Adipocyte (in vitro differentiated cells): ENCODE measurements at regions not wholly inside any gene's neighbourhood (a gene's known extent, or its start where the extent isn't known, plus 50 kb on each side); places are given as distances from the start of the nearest gene placed in this dataset.
"Not testable (repeated sequence)": the region's sequence is repeated elsewhere in the genome, so short reads cannot be mapped to it uniquely, and the experiment has no call there.

Experiments
- DNase-seq: peaks from one replicate; pipeline ENCODE4 v3.0.0-alpha.2; 2015; ENCODE audit warnings: low read depth
- H3K27me3 ChIP-seq: replicated peaks from 2 replicates; pipeline ENCODE4 v1.7.0; 2013; ENCODE audit warnings: mild to moderate bottlenecking, low read length, moderate library complexity; ENCODE audit not compliant: control insufficient read depth, insufficient read depth
- H3K36me3 ChIP-seq: 2 replicates; pipeline ENCODE4 v1.7.0; 2013; ENCODE audit warnings: low read length, mild to moderate bottlenecking, moderate library complexity; ENCODE audit not compliant: control insufficient read depth, insufficient read depth, severe bottlenecking
- H3K4me1 ChIP-seq: 2 replicates; pipeline ENCODE4 v1.7.0; 2013; ENCODE audit warnings: mild to moderate bottlenecking, low read length, moderate library complexity; ENCODE audit not compliant: control insufficient read depth, insufficient read depth
- H3K4me3 ChIP-seq: 2 replicates; pipeline ENCODE4 v1.7.0; 2013; ENCODE audit warnings: mild to moderate bottlenecking, low read length, moderate library complexity
- H3K9ac ChIP-seq: 2 replicates; pipeline ENCODE4 v1.7.0; 2013; ENCODE audit warnings: mild to moderate bottlenecking, low read length, moderate library complexity
- H3K9me3 ChIP-seq: 2 replicates; pipeline ENCODE4 v1.7.0; 2013; ENCODE audit warnings: mild to moderate bottlenecking, low read length, moderate library complexity; ENCODE audit not compliant: control insufficient read depth

GRCh38 chr4:123229286-123229685 lies 167.3 kb upstream of the SPRY1 start:
- Histone ChIP-seq H3K4me1 (peaks cover 32% of the 10 kb centered on the region), H3K9ac (no peak overlapping the region), H3K9me3 (no peaks in the 10 kb centered on the region), H3K4me3 (no peak overlapping the region), H3K27me3 (no peaks in the 10 kb centered on the region), H3K36me3 (no peaks in the 10 kb centered on the region)
- DNase-seq, result no peak

DNA sequence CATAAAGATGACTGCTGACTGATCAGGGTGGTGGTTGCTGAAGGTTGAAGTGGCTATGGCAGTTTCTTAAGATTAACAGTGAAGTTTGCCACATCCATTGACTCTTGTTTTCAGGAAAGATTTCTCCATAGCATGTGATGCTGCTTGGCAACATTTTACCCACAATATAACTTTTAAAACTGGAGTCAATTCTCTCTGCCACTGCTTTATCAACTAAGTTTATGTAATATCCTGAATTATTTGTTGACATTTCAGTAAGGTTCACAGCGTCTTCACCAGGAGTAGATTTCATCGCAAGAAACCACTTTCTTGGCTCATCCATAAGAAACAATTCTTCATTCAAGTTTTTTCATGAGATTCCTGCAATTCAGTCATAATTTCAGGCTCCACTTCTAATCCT lies 166.5 kb upstream of the SPRY1 start:
- Histone ChIP-seq H3K36me3 (no peaks in the 10 kb centered on the region), H3K4me3 (no peak overlapping the region), H3K9ac (no peak overlapping the region), H3K9me3 (no peaks in the 10 kb centered on the region), H3K27me3 (no peaks in the 10 kb centered on the region), H3K4me1 (peaks cover 33% of the 10 kb centered on the region)
- DNase-seq, result no peak

GRCh38 chr4:123232439-123232838 lies 164.2 kb upstream of the SPRY1 start:
- H3K9ac ChIP-seq, result no peak overlapping the region
- peak; percentile 67 for DNase-seq

GRCh38 chr4:123233136-123233768 lies 163.3 kb upstream of the SPRY1 start:
- Histone ChIP-seq H3K27me3 (no peaks in the 10 kb centered on the region), H3K4me1 (peaks cover 44% of the 10 kb centered on the region), H3K9me3 (no peaks in the 10 kb centered on the region), H3K36me3 (no peaks in the 10 kb centered on the region), H3K4me3 (no peak overlapping the region), H3K9ac (no peak overlapping the region)
- DNase-seq, result peak; percentile 6

More at GRCh38 chr4:123232439-123232838, 164.2 kb upstream of the SPRY1 start:
- Histone ChIP-seq H3K9me3 (no peaks in the 10 kb centered on the region), H3K4me3 (no peak overlapping the region), H3K27me3 (no peaks in the 10 kb centered on the region), H3K36me3 (no peaks in the 10 kb centered on the region), H3K4me1 (peaks cover 44% of the 10 kb centered on the region)

DNA sequence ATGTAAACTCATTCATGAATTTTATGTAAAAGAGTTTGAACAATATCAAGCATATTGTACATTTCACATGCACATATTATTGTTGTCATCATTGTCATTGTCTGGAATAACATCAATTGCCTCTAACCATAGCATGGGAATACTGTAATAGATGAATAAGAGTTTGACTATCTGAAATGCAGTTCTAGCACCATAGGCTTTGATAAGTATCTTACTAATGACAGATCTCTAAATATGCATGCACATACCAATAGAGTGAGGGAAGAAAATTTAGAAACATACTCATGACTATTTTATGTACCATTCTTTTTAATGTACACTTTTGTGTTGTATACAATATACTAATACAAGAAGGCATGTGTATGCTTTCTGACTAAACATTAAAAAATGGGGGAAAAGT lies 161.6 kb upstream of the SPRY1 start:
- DNase-seq, result peak; percentile 6
- H3K9me3 ChIP-seq, result no peaks in the 10 kb centered on the region
- H3K27me3 ChIP-seq, result no peaks in the 10 kb centered on the region
- H3K36me3 ChIP-seq, result no peaks in the 10 kb centered on the region
- H3K4me3 ChIP-seq, result no peak overlapping the region
- H3K9ac ChIP-seq, result no peak overlapping the region
- H3K4me1 ChIP-seq, result peaks cover 34% of the 10 kb centered on the region

DNA sequence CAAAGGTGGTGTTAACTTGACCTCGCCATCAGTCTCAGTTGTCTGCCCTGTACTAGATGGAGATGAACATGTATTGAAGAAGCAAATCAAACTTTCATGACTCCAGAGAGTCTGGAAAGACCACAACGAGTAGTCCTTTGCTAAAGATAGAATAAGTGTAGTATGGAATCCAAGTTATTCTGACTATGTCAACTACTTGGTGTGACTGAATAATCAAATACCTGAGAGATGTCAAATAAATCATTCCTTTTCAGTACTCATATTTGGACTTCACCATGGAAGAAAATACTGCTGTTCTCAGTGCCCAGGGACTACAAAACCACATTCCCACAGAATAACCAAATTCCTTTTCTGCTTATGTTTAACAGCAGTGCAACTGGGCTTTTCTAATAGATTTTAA lies 161.2 kb upstream of the SPRY1 start:
- Histone ChIP-seq H3K4me1 (peaks cover 31% of the 10 kb centered on the region), H3K27me3 (no peaks in the 10 kb centered on the region), H3K9ac (no peak overlapping the region), H3K4me3 (no peak overlapping the region), H3K9me3 (no peaks in the 10 kb centered on the region), H3K36me3 (no peaks in the 10 kb centered on the region)
- peak; percentile 45 for DNase-seq

GRCh38 chr4:123236606-123237005 lies 160.0 kb upstream of the SPRY1 start:
- peaks cover 20% of the 10 kb centered on the region for H3K4me1 ChIP-seq
- H3K36me3 ChIP-seq, result no peaks in the 10 kb centered on the region
- no peak for DNase-seq
- no peaks in the 10 kb centered on the region for H3K27me3 ChIP-seq
- H3K9me3 ChIP-seq, result no peaks in the 10 kb centered on the region
- H3K4me3 ChIP-seq, result no peak overlapping the region
- H3K9ac ChIP-seq, result no peak overlapping the region

DNA sequence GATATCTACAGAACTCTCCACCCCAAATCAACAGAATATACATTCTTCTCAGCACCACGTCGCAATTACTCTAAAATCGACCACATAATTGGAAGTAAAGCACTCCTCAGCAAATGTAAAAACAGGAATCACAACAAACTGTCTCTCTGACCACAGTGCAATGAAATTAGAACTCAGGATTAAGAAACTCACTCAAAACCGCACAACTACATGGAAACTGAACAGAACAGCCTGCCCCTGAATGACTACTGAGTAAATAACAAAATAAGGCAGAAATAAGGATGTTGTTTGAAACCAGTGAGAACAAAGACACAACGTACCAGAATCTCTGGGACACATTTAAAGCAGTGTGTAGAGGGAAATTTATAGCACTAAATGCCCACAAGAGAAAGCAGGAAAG lies 156.3 kb upstream of the SPRY1 start:
- peaks cover 14% of the 10 kb centered on the region for H3K4me1 ChIP-seq
- H3K27me3 ChIP-seq, H3K4me3 ChIP-seq, DNase-seq, H3K36me3 ChIP-seq, H3K9ac ChIP-seq, H3K9me3 ChIP-seq: not testable (repeated sequence)

DNA sequence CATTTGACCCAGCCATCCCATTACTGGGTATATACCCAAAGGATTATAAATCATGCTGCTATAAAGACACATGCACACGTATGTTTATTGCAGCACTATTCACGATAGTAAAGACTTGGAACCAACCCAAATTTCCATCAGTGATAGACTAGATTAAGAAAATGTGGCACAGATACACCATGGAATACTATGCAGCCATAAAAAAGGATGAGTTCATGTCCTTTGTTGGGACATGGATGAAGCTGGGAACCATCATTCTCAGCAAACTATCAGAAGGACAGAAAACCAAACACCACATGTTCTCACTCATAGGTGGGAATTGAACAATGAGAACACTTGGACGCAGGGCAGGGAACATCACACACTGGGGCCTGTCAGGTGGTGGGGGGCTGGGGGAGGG lies 153.4 kb upstream of the SPRY1 start:
- peaks cover 33% of the 10 kb centered on the region for H3K4me1 ChIP-seq
- H3K27me3 ChIP-seq, H3K9me3 ChIP-seq, DNase-seq, H3K9ac ChIP-seq, H3K4me3 ChIP-seq, H3K36me3 ChIP-seq: not testable (repeated sequence)

DNA sequence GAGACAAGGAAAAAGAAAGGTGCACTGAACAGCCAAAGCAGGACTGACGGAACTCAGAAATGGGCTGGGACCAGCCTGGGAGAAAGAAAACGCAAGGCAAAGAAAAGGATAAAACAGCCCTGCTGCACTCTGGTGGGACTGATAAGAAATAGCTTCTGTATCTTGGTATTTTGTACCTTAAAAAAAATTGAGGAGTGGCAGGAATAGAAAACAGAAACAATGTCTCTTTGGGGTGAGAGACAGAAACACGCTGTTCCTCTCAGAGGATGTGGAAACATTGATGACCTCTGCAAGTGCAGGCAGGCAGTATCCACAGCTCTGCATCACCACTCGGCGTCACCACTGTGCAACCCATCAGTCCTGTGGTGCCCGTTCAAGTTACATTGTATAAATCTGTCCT lies 152.5 kb upstream of the SPRY1 start:
- no peaks in the 10 kb centered on the region for H3K27me3 ChIP-seq
- H3K4me1 ChIP-seq, result peaks cover 42% of the 10 kb centered on the region
- DNase-seq, result no peak
- peak overlapping the region; percentile 8 for H3K4me3 ChIP-seq
- no peaks in the 10 kb centered on the region for H3K9me3 ChIP-seq
- peak overlapping the region; percentile 29 for H3K9ac ChIP-seq
- H3K36me3 ChIP-seq, result no peaks in the 10 kb centered on the region

GRCh38 chr4:123246085-123246484 lies 150.5 kb upstream of the SPRY1 start:
- peaks cover 60% of the 10 kb centered on the region for H3K4me1 ChIP-seq
- no peaks in the 10 kb centered on the region for H3K36me3 ChIP-seq
- no peak for DNase-seq

DNA sequence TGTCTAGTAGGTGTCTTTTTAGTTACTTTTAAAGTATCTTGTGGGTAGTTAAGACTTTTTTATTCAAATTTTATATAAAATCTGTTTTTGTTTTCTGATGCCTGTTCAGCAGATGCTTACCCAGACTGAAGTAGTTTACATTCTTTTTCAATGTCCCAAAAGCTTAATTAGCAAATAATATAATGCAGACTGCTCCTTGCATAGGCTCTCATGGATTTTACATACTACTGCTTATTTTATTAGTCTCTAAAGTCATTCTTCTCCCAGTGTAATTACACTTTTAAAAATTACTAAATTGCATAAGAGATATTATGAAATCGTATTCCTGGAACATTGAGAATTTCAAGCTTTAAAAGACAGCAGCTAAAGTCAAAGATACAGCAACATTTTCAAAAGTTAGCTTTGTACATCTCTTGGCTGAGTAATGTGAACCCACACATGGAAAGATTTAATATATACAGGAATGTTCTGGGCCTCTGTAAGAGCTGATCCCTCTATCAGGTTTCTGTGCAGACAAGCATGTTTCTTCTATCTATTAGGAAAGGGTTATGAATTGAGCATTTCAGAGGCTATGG lies 148.4 kb upstream of the SPRY1 start:
- Histone ChIP-seq H3K4me1 (peaks cover 60% of the 10 kb centered on the region), H3K9ac (peak overlapping the region; percentile 75), H3K4me3 (peak overlapping the region; percentile 30), H3K27me3 (no peaks in the 10 kb centered on the region), H3K9me3 (no peaks in the 10 kb centered on the region), H3K36me3 (no peaks in the 10 kb centered on the region)
- DNase-seq, result peak; percentile 68

More at GRCh38 chr4:123246085-123246484, 150.5 kb upstream of the SPRY1 start:
- no peaks in the 10 kb centered on the region for H3K9me3 ChIP-seq
- H3K27me3 ChIP-seq, result no peaks in the 10 kb centered on the region
- peak overlapping the region; percentile 53 for H3K9ac ChIP-seq
- H3K4me3 ChIP-seq, result no peak overlapping the region
